CD1c-positive myeloid dendritic cell (primary cell): ENCODE measurements at regions not wholly inside any gene's neighbourhood (a gene's known extent, or its start where the extent isn't known, plus 50 kb on each side); places are given as distances from the start of the nearest gene placed in this dataset.

Source experiments
- DNase-seq: peaks from one replicate; pipeline ENCODE4 v3.0.0-alpha.2; 2016; ENCODE audit errors: extremely low spot score

DNA sequence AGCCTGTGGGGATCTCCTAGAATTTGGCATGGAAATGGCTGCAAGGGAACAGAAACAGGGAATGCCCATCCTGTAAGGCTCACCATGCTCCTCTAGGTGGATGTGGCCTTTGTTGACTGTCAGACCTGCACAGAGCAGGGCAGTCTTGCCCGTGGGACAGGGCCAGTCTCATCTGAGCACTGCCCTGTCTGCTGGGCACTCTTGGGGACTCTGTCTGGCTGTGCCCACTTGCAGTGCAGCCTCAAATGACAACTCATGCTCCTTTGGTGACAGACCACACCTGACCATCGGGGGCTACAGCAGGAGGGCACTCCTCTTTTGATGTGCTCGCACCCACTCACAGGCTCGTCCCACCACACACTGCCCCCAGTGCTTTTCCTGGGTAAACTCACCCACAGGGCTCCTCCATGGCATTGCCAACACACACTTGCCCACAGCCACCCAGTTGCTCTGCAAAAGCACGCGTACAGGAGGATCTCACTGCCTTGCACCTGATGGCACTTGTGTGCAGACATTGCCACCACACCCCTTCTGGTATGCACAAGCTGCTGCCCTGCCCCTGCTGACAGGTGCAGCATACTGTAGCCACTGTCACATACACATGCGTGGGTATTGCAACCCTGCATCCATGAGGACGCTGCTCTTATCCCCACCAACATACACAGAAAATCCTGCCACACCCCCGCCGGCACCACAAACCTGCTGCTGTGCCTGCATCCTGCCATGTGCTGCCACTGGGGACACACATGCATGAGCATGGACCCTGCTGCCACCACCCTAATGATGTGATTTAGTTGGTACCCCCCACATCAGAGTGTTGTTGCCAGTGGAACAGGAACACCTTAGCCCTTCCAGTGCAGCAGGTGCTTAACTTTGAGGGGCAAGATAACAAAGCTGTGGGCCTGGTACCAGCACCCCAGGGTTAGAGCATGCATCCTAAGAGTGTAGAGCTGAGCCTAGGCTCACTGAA lies 100.1 kb upstream of the ARHGEF9 start:
- no peak for DNase-seq

DNA sequence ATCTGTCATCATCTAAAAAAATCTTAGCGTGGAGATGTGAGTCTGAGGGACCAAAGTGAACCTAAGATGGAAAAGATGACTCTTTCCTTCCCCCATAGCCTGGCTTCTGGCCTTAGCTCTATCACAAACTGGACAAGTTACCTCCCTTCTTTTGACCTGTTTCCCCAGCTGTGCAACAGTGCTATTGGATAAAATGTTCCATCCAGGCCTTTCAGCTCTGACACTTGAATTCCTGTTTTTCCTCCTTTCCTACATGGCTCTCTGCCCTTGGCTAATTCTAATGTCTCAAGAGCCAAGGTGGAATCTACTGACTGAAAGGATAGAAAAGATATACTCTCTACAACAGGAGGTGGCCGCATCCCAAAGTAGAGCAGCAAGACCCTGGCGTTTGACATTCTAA lies 84.5 kb upstream of the ARHGEF9 start:
- DNase-seq, result no peak

DNA sequence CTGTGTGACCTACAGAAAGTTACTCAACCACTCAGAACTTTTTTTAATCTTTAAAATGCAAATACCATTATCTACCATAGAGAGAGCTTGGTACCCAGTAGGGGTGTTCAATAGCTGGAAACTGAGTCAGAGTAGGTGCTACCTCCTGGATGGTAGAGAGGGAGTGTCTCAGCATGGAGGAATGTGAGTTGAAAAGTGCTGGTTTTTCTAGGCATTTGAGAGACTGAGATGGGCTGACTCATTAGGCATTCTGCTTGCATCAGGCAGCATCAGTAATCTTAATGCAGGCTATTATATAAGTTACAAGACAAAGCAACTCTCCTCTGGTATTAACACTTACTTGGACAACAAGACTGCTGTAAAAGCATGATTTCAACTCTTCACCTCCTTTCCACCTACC lies 70.9 kb upstream of the ARHGEF9 start:
- no peak for DNase-seq

DNA sequence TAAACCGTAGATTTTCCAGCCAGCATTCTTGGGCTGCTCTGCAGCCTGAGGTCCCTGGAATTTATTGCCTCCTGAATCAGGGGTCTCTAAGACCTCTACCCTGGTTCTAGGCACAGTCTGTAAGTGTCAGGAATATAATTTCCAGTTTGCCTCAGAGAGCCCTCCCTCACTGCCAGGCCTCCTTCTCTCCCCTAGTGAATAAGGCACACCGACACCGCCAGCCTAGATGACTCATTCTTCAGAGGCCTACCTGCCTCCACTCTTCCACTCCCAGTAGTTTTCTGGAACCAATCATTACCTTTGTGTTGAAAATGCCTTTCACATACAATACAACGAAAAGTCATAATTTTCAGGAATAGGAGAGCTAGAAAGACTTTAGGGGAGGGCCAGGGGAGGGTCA lies 50.3 kb upstream of the ARHGEF9 start:
- DNase-seq, result no peak
